Ishikawa (cell line): ENCODE measurements at regions not wholly inside any gene's neighbourhood (a gene's known extent, or its start where the extent isn't known, plus 50 kb on each side); places are given as distances from the start of the nearest gene placed in this dataset.

Experiments used
- CEBPB ChIP-seq: IDR thresholded peaks from 2 replicates; pipeline ENCODE4 v1.6.1; 2012
- CREB1 ChIP-seq: IDR thresholded peaks from 2 replicates; pipeline ENCODE4 v1.6.1; 2012; ENCODE audit warnings: low read depth
- EGR1 ChIP-seq: IDR thresholded peaks from 2 replicates; pipeline ENCODE4 v1.6.1; 2012
- EP300 ChIP-seq: IDR thresholded peaks from 2 replicates; pipeline ENCODE4 v1.6.1; 2012; ENCODE audit warnings: borderline replicate concordance
- FOXM1 ChIP-seq: IDR thresholded peaks from 2 replicates; pipeline ENCODE4 v1.6.1; 2012; ENCODE audit warnings: low read depth, borderline replicate concordance
- MAX ChIP-seq: IDR thresholded peaks from 2 replicates; pipeline ENCODE4 v1.6.1; 2012
- NFIC ChIP-seq: IDR thresholded peaks from 2 replicates; pipeline ENCODE4 v1.6.1; 2012
- RAD21 ChIP-seq: IDR thresholded peaks from 2 replicates; pipeline ENCODE4 v1.6.1; 2012; ENCODE audit warnings: low read depth
- REST ChIP-seq: IDR thresholded peaks from 2 replicates; pipeline ENCODE4 v1.6.1; 2012; ENCODE audit warnings: low read depth, mild to moderate bottlenecking
- TAF1 ChIP-seq: IDR thresholded peaks from 2 replicates; pipeline ENCODE4 v1.6.1; 2012; ENCODE audit warnings: low read depth, mild to moderate bottlenecking
- TCF12 ChIP-seq: IDR thresholded peaks from 2 replicates; pipeline ENCODE4 v1.6.1; 2012; ENCODE audit warnings: low read depth
- TEAD4 ChIP-seq: IDR thresholded peaks from 2 replicates; pipeline ENCODE4 v1.6.1; 2012
- USF1 ChIP-seq: IDR thresholded peaks from 2 replicates; pipeline ENCODE4 v1.6.1; 2012
- YY1 ChIP-seq: IDR thresholded peaks from 2 replicates; pipeline ENCODE4 v1.6.1; 2012; ENCODE audit warnings: low read depth
- ZBTB7A ChIP-seq: IDR thresholded peaks from 2 replicates; pipeline ENCODE4 v1.6.1; 2012; ENCODE audit warnings: low read depth

- TF ChIP-seq TEAD4 (no peak), NFIC (no peak), YY1 (no peak), MAX (no peak)
Observed at GRCh38 chr3:139219463-139219862, 124.4 kb upstream of the MRPS22 start.

- TF ChIP-seq CEBPB = no peak
- no peak for TF ChIP-seq TEAD4
- no peak for TF ChIP-seq YY1
- no peak for TF ChIP-seq TCF12
- TF ChIP-seq NFIC = no peak
- no peak for TF ChIP-seq ZBTB7A
- TF ChIP-seq RAD21 = no peak
- TF ChIP-seq REST = no peak
- no peak for TF ChIP-seq EGR1
- no peak for TF ChIP-seq MAX
- TF ChIP-seq USF1 = no peak
- no peak for TF ChIP-seq FOXM1
- TF ChIP-seq CREB1 = no peak
- no peak for TF ChIP-seq TAF1
- TF ChIP-seq EP300 = no peak
Observed at GRCh38 chr3:139222100-139222657, 121.6 kb upstream of the MRPS22 start.

- no peak for TF ChIP-seq FOXM1
- TF ChIP-seq MAX = no peak
- no peak for TF ChIP-seq ZBTB7A
- no peak for TF ChIP-seq TEAD4
- no peak for TF ChIP-seq NFIC
- TF ChIP-seq USF1 = no peak
- no peak for TF ChIP-seq CREB1
- no peak for TF ChIP-seq EP300
- TF ChIP-seq TCF12 = no peak
- TF ChIP-seq RAD21 = no peak
- TF ChIP-seq REST = no peak
- no peak for TF ChIP-seq CEBPB
- TF ChIP-seq YY1 = no peak
- no peak for TF ChIP-seq TAF1
- no peak for TF ChIP-seq EGR1
Observed at GRCh38 chr3:139225548-139225947, 118.3 kb upstream of the MRPS22 start.

GRCh38 chr3:139226731-139227130, 117.1 kb upstream of the MRPS22 start:
- TF ChIP-seq USF1 (no peak), ZBTB7A (no peak), CEBPB (no peak), MAX (no peak), TEAD4 (no peak), TCF12 (no peak), TAF1 (no peak), NFIC (no peak), EGR1 (no peak)

- TF ChIP-seq CEBPB (no peak), EGR1 (no peak), FOXM1 (no peak), TEAD4 (no peak), REST (no peak), CREB1 (no peak), TCF12 (no peak), ZBTB7A (no peak), EP300 (no peak), YY1 (no peak), RAD21 (no peak), NFIC (no peak), TAF1 (no peak), USF1 (no peak), MAX (no peak)
Observed at GRCh38 chr3:139227165-139227564, 116.7 kb upstream of the MRPS22 start.
